Mucosa of gallbladder (tissue), 1 donor: ENCODE measurements at regions not wholly inside any gene's neighbourhood (a gene's known extent, or its start where the extent isn't known, plus 50 kb on each side); places are given as distances from the start of the nearest gene placed in this dataset.
"Not testable (repeated sequence)": the region's sequence is repeated elsewhere in the genome, so short reads cannot be mapped to it uniquely, and the experiment has no call there.

Experiments used
- DNase-seq: peaks from one replicate; pipeline ENCODE4 v3.0.0-alpha.2; 2020; ENCODE audit warnings: low spot score
- donor health status: DM: no; HTN: no; CAD: no.

DNA sequence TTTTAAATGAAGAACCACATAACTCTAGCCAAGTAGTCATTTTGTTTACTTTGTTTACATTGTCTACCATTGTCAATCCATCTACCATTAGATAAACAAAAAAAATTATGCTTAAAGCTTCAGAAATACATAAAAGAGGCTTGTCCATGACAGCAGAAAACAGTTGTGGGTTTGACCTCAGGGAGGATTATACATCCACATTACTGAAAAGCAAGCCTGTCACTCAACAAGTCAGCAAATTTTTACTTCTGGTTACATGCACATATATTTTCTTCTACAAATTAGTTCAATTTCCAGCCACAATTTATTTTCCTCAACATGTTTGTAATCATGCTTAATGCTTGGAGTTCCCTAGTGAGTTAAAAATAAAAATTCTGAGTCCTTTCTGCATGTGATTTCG lies 713.3 kb downstream of the COL12A1 start:
- no peak for DNase-seq

- DNase-seq: no peak
These were observed 713.9 kb downstream of the COL12A1 start for GRCh38 chr6:74491844-74492374.

DNA sequence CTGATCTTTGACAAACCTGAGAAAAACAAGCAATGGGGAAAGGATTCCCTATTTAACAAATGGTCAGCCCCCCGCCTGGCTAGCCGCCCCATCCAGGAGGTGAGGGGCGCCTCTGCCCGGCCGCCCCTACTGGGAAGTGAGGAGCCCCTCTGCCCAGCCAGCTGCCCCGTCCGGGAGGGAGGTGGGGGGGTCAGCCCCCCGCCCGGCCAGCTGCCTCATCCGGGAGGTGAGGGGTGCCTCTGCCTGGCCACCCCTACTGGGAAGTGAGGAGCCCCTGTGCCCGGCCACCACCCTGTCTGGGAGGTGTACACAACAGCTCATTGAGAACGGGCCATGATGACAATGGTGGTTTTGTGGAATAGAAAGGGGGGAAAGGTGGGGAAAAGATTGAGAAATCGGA lies 717.1 kb downstream of the COL12A1 start:
- not testable (repeated sequence) for DNase-seq

DNA sequence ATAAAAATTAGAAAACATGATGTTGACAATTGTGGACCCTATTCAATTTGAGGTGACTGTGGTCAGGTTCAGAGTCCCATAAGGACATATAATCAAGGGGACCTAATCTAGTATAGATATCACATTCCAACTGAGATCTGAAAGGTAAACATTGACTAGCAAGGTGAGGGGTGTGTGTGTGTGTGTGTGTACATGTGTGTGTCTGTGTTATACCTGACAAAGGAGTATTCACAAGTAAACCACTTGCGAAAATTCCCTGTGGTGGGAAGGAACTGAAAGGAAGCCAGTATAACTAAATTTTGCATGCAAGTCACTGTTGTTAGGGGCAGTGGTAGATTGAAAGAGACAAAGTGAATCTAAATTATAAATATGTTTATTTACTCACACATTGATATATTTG lies 723.7 kb downstream of the COL12A1 start:
- no peak for DNase-seq

GRCh38 chr6:74480561-74480960 lies 725.3 kb downstream of the COL12A1 start:
- no peak for DNase-seq

- DNase-seq: no peak
These were observed 725.9 kb downstream of the COL12A1 start for GRCh38 chr6:74479960-74480359.

DNA sequence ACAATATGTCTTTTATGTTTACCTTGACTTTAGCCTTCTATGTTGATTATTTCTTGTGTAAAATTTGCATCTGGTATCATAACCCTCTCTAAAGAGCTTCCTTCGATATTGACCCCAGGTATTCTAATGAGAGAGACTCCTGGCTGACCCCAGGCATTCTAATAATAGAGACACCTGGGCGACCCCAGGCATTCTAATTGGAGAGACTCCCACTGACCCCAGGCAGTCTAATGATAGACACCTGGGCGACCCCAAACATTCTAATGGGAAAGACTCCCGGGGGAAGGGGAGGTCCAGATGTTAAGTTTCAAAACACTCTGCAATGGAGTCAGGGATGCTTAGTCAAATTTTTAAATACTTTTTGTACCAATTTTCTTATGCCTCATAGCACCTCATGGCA lies 726.4 kb downstream of the COL12A1 start:
- no peak for DNase-seq

DNA sequence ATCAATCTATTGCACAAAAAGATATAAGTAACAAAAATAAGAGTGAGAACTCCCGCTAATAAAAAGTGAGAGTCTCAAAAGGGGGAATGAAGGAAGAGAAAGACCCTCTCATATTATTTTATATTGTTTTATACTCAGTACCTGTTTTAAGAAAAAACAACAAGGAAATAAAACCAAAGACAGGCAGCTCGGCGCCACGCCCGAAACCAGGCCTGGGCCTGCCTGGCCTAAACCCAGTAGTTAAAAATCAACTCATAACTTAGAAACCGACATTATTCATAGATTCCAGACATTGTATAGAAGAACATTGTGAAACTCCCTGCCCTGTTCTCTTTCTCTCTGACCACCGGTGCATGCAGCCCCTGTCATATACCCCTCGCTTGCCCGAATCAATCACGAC lies 731.8 kb downstream of the COL12A1 start:
- not testable (repeated sequence) for DNase-seq

- not testable (repeated sequence) for DNase-seq
These were observed 737.3 kb downstream of the COL12A1 start for GRCh38 chr6:74468552-74468951.

DNA sequence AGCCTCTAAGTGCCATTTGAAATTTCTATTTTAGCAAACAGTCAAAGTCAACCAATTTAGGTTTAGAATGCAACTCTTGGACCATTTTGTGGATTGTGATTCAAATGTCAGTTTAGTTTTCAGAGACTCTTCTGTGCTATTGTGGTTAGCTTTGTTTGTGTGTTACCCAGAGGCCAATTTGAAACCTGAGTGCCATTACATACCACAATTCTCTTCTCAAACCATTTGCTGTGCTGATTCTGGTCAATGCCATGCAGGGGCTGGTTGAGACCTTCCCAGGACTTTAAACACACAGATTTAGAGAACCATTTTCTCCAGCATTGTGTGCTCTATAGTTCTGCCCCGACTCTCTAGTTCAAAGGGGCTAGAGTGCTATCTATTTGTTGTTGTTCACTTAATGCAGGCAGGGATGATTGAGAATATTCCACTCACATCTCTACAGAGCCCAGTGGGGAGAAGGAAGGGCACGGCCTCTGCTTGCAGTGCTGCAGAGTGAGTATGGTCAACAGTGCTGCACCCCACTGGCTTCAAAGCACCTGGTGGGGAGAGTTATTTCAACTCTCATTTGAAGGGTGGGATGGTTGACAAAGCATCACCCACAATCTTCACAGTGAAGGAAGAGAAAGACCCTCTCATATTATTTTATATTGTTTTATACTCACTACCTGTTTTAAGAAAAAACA lies 738.2 kb downstream of the COL12A1 start:
- DNase-seq: no peak

- no peak for DNase-seq
These were observed 739.3 kb downstream of the COL12A1 start for GRCh38 chr6:74466572-74466971.

- DNase-seq: no peak
These were observed 746.6 kb downstream of the COL12A1 start for GRCh38 chr6:74459260-74459659.

- no peak for DNase-seq
These were observed 747.3 kb downstream of the COL12A1 start for GRCh38 chr6:74458536-74458935.

- no peak for DNase-seq
These were observed 750.1 kb downstream of the COL12A1 start for GRCh38 chr6:74455786-74456185.

DNA sequence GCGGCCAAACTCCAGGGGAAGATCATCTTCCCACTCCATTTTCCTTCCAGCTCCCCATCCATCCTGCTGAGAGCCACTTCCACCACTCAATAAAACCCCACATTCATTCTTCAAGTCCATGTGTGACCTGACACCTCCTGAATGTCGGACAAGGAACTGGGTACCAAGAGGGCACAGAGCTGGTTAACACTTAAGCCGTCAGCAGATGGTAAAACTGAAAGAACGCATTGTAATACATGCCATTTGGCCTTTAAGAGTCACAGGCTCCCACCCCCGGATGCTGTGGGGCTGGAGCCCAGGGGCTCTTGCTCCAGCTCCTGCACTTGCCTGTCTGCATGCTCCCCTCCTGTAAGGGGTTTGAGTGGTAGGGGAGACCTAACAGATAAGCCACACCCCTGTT lies 753.9 kb downstream of the COL12A1 start:
- DNase-seq: no peak

DNA sequence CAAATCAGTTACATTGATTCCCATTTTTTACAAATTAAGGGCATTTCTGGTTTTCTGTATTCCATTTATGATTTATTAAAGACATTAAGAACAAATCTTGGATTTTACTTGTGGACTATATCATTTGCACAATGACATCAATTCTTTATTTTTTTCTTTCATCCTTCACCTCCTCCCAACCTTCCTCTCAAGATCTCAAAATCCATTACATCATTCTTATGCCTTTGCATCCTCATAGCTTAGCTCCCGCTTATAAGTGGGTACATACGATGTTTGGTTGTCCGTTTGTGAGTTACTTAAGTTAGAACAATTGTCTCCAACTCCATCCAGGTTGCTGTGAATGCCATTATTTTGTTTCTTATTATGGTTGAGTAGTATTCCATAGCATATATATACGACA lies 752.8 kb downstream of the CD109 start:
- no peak for DNase-seq

GRCh38 chr6:74447013-74447412 lies 751.0 kb downstream of the CD109 start:
- no peak for DNase-seq

DNA sequence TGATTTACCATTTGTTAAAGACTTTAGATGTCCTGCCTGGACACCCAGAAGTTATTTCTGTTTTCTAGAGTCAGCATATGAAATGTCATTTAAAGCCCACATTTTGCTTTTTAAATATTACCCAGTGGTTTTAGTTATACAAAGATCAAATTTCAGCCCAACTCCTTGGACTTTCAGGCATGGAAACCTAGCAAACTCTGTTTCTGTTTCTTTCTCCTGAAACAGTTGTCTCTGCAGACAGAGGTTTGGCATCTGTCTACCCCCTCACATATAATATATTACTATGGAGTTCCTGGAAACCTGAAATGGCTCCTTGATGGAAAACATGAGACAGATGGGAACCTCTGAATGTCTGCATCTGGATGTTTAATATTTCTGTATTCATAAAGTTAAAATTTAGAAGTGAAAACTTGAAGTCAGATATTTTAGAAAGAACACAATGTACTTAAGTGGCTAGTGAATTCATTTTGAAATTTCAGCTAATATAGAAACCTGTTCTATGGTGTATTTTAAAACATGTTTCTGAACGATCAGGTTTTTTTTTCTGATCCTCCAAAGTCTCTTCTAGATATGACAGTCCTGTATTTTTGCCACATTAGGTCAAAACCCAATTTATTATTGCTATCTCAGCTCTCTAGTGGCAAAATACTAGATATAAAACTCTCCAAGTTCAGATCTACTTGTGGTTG lies 743.3 kb downstream of the CD109 start:
- no peak for DNase-seq

GRCh38 chr6:74438395-74438794 lies 742.4 kb downstream of the CD109 start:
- DNase-seq: not testable (repeated sequence)

DNA sequence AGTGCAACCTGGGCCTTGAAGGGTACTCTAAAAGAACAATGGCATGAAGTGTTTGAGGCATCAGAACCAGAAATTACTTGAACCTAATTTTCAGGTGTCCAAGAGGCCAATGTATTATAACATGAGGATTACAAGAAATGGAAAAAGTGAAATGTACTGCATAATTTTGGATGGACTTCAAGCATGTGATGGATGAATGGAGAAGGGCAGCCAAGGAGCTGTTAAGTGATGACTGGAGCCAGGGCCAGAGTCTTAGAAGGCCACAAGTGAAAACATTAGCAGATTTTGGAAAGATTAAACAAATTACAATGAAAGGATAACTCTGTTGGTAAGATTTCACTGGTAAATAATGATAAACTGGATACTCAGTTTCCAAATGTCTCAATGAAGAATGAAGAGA lies 738.2 kb downstream of the CD109 start:
- no peak for DNase-seq

DNA sequence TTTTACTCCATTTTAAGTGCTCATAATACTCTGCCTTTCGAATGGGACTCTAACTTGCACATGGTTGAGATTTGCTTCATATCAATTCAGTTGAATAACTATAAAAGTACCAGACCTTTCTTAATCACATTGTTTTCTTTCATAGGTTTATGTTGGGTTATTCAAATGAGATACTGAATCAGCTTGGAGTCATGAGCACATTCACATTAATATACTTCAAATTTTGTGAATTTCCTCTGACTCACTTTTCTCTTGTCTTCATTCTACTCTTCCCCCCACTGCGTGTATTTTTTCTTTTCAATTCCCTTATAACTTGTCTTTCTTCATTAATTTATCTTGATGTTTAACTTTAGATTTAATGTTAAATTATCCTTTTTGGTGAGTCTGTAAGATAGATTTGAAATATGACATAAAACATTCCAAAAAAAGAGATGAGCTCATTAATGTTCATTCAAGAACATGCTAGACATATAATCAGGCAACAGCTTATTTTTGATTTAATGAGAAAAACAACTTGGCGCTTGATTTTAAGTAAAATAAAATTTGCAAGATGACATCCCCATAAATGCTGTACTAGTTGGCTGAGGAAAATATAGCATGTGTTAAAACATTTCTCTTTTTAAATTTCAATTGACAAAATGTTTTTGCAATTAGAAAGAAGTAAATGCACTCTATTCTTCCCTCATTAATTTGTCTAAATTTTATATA lies 736.0 kb downstream of the CD109 start:
- DNase-seq: no peak

DNA sequence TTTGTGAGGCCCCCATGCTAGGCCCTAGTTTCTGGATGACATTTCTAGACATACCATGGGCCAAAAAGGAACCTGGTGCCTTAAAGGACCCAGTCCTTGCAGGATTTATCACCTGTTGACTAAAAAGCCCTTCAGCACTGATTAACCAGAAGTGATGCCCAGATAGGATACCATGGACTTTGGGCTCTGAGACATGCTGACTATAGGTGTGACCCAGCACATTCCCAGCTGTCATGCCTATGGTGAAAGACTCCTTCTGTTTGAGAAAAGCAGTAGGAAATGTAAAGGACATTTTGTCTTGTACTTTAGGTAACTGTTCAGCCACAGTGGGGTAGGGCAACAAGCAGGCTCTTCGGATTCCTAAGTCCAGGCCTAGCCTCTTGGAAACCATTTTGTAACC lies 724.2 kb downstream of the CD109 start:
- peak; percentile 59 for DNase-seq

DNA sequence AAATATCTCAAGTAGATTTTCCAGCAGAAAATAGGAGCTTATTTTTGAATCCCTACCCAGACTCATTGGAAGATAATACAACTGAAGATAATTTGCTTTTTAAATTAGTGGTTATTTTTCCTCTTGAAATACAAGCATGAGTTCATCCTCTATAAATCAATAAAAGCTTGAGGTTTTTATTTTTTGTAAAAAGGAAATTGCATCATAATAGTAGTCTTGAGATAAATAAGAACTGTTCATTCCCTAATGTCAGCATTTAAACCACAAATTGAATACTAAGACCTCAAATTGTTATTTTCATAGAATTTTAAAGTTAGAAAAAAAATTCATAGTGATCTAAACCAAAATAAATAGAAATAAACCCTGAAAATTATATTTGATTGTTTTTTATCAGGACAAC lies 719.1 kb downstream of the CD109 start:
- no peak for DNase-seq
